GM12892 (cell line): ENCODE measurements at regions not wholly inside any gene's neighbourhood (a gene's known extent, or its start where the extent isn't known, plus 50 kb on each side); places are given as distances from the start of the nearest gene placed in this dataset.

Experiments used
- DNase-seq: peaks from one replicate; pipeline ENCODE4 v3.0.0; 2011; ENCODE audit not compliant: insufficient read length
- FAIRE-seq: peaks from 2 replicates; lab custom pipeline; 2011; peaks lifted over from hg19 to GRCh38; lab: Jason Lieb, UNC
- POLR2A ChIP-seq: IDR thresholded peaks from 2 replicates; pipeline ENCODE4 v1.6.1; 2011; ENCODE audit warnings: low read depth, low read length, control low read depth
- POLR2AphosphoS5 ChIP-seq: IDR thresholded peaks from 2 replicates; pipeline ENCODE4 v1.6.1; 2011; ENCODE audit warnings: low read depth, low read length, control low read depth
- TAF1 ChIP-seq: IDR thresholded peaks from 2 replicates; pipeline ENCODE4 v1.6.1; 2011; ENCODE audit warnings: low read depth, mild to moderate bottlenecking, control low read depth, low read length, borderline replicate concordance

DNA sequence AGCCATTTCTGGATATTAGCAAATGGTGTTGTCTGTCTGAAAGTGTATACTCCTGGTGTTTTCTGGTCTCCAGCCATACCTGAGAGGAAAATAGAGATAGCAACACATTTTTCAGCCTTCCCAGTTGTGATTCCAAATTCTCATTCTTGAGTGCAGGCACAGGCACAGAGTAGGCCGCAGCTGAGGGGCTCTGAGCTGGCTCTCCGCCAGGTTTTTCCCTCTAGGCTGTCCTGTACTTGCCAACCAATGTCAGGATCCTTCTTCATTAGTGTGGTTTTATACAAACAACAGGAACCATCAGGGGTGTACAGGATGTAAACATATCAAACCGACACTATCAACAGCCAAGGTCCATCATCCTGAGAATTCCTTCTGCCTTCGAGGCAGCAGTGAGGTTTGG is 1733.6 kb upstream of the CELF4 start:
- DNase-seq = no peak
- FAIRE-seq = no peak
- TF ChIP-seq POLR2AphosphoS5 = no peak

- TF ChIP-seq POLR2A (no peak), POLR2AphosphoS5 (no peak), TAF1 (no peak)
- DNase-seq (no peak), FAIRE-seq (no peak)
These were observed 1731.6 kb upstream of the CELF4 start for GRCh38 chr18:39297225-39297624.

- FAIRE-seq = no peak
These were observed 1730.8 kb upstream of the CELF4 start for GRCh38 chr18:39296293-39296888.

GRCh38 chr18:39276764-39277163 is 1711.2 kb upstream of the CELF4 start:
- DNase-seq = no peak
- no peak for FAIRE-seq
- no peak for TF ChIP-seq POLR2A
- no peak for TF ChIP-seq POLR2AphosphoS5
- no peak for TF ChIP-seq TAF1

More at GRCh38 chr18:39296293-39296888, 1730.8 kb upstream of the CELF4 start:
- DNase-seq = no peak
- TF ChIP-seq TAF1 (no peak), POLR2AphosphoS5 (no peak), POLR2A (no peak)

- no peak for DNase-seq
- no peak for FAIRE-seq
- TF ChIP-seq POLR2A = no peak
These were observed 1708.9 kb upstream of the CELF4 start for GRCh38 chr18:39274535-39274934.

DNA sequence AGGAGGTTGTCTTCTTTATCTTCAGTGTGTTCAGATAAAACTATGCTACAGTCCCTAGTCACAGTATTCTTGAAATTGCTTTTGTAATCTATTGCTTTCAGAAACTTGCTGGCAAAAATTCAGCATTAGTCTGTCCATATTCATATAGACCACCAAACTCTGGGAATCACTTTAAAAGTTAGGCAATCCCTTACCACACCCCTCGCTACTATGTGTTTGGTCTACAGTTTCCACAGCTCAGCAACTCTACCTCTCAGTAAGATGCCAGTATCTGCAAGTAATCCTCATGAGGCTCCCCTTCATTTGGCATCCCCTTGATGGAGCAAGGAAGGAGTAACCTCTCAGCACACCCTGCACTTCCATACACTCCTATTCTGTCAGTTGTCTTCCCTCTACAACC is 1706.6 kb upstream of the CELF4 start:
- FAIRE-seq = no peak
- no peak for TF ChIP-seq TAF1
- no peak for TF ChIP-seq POLR2AphosphoS5
- TF ChIP-seq POLR2A = no peak
- no peak for DNase-seq

DNA sequence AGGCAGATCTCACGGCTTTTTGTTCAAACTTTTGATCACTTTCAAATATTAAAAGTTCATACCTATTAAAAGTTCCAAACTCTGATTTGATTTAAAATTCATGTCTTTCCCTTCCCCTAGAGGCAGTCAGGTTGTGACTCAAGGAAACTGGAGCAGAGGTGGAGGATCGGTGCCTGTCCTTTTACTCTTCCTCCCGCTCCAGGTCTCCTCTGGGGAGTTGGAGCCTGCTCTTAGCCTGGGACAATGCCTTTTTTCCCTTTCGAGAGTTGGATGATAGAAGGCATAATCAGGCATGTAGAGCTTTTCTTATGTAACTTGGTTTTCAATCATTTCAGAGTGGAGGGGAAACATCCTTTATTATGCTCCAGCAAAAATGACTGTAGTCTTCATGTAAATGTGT is 1706.1 kb upstream of the CELF4 start:
- DNase-seq (no peak), FAIRE-seq (no peak)
- TF ChIP-seq POLR2A = no peak
- no peak for TF ChIP-seq POLR2AphosphoS5
- no peak for TF ChIP-seq TAF1

DNA sequence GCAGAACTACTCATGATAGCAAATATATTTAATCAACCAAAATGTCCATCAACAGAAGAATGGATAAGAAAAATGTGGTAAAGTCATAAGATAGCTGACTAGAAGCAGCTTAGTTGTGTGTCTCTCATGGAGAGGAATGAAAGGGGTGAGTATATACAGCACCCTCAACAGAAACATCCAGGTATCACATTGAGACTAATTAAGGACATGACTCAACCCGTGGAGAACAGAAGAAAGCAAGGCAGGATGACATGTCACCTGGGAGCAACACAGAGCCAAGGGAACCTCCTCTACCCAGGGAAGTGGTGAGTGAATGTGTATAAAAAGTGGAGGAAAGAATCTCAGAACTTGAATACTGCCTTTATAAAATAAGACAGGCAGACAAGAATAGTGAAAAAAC is 1695.0 kb upstream of the CELF4 start:
- FAIRE-seq = no peak
- TF ChIP-seq POLR2A (no peak), POLR2AphosphoS5 (no peak), TAF1 (no peak)
- DNase-seq = no peak

GRCh38 chr18:39259736-39260135 is 1694.1 kb upstream of the CELF4 start:
- no peak for TF ChIP-seq TAF1
- TF ChIP-seq POLR2AphosphoS5 = no peak
- TF ChIP-seq POLR2A = no peak
- DNase-seq (no peak), FAIRE-seq (no peak)

DNA sequence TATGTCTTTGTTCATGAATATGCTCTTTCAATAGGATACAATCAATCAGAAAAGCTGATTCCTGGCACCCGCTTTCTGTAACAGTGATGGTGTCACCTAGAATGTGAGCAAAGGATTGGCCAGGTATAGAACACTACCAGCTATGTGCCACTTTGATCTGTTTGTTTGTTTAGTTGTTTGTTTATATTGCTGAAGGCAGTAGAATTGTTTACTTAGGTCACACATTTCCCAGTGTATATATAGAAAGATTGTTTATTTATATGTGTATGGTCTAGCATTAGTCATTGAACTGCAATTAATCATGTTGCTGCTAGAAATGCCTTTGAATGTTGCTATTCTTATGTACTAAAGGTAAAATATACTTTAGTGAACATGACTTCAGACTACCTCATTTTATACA is 1678.6 kb upstream of the CELF4 start:
- no peak for FAIRE-seq
- TF ChIP-seq POLR2A (no peak), POLR2AphosphoS5 (no peak), TAF1 (no peak)
- DNase-seq = no peak

GRCh38 chr18:39241534-39241933 is 1675.9 kb upstream of the CELF4 start:
- DNase-seq (no peak), FAIRE-seq (no peak)
- no peak for TF ChIP-seq POLR2AphosphoS5
- TF ChIP-seq POLR2A = no peak
- TF ChIP-seq TAF1 = no peak

DNA sequence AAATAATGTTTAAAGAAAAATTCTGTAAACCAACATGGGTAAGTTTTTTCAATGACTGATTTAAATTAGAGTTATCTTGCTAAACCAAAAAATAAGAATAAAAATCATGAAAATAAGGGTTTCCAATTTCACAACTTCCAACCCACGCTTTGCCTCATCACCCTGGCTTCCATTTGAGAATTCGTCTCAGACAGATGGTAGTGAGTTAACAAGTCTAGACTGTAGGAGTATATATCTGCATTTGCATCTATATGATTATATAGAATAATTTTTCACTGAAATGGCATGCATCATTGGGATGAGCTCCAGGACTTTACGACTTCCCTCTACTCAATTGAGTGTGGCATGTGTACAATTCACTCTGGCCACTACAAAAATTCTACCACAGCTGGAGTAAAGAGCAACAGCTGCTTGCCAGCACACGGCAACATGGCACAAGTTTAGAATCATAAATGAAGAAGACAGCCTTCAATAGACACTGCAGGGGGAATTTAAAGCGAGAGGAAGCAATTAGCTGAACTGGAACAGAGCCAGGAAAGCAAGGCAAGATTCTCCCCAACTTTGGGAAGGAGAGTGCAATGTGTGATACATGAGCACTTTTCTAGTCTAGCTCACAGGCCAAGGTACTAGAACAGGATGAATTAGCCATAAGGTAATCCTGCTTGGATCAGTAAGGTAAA is 1673.5 kb upstream of the CELF4 start:
- TF ChIP-seq POLR2AphosphoS5 (no peak), POLR2A (no peak), TAF1 (no peak)
- FAIRE-seq (no peak), DNase-seq (no peak)
